ENCODE measurements at regions not wholly inside any gene's neighbourhood (a gene's known extent, or its start where the extent isn't known, plus 50 kb on each side); places are given as distances from the start of the nearest gene placed in this dataset.

DNA sequence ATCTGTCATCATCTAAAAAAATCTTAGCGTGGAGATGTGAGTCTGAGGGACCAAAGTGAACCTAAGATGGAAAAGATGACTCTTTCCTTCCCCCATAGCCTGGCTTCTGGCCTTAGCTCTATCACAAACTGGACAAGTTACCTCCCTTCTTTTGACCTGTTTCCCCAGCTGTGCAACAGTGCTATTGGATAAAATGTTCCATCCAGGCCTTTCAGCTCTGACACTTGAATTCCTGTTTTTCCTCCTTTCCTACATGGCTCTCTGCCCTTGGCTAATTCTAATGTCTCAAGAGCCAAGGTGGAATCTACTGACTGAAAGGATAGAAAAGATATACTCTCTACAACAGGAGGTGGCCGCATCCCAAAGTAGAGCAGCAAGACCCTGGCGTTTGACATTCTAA lies 84.5 kb upstream of the ARHGEF9 start:
- Histone ChIP-seq H3K36me3 (replicated peaks in 1 of 2; ENCODE audit: control insufficient read depth in 1 of 2, insufficient read depth in 2 of 2, low read length in 2 of 2) (no peaks in the 10 kb centered on the region), H3K27ac (ENCODE audit: low read depth in 1 of 2, low read length in 2 of 2) (no peak overlapping the region), H3K27me3 (ENCODE audit: control insufficient read depth in 2 of 2, insufficient read depth in 2 of 2, low read length in 2 of 2) (no peaks in the 10 kb centered on the region), H3K4me3 (replicated peaks in 1 of 3; ENCODE audit: low read depth in 2 of 3, low read length in 3 of 3) (no peak overlapping the region), H3K9me3 (replicated peaks in 1 of 2; ENCODE audit: control insufficient read depth in 1 of 2, insufficient read depth in 1 of 2, low read length in 2 of 2) (peaks cover 14 to 18% of the 10 kb centered on the region in 2 donors), H3K4me2 (replicated peaks; ENCODE audit: extremely low read depth, low read length, poor library complexity, severe bottlenecking) (no peak overlapping the region), H2AFZ (ENCODE audit: insufficient read depth, low read depth, low read length, poor library complexity, severe bottlenecking) (no peak overlapping the region), H3K9ac (ENCODE audit: insufficient read depth, low read length, poor library complexity, severe bottlenecking) (no peak overlapping the region), H3K4me1 (ENCODE audit: control insufficient read depth in 1 of 2, insufficient read depth in 2 of 2, low read length in 2 of 2) (no peaks in the 10 kb centered on the region), H3K79me2 (ENCODE audit: insufficient read depth, low read length) (no peaks in the 10 kb centered on the region), H4K20me1 (ENCODE audit: insufficient read depth, low read length) (no peaks in the 10 kb centered on the region)
- no CpG with 5 or more reads among the region's 3 CpGs for WGBS (ENCODE audit: insufficient coverage)
- no peak for DNase-seq
- H3K27me3 Mint-ChIP-seq (ENCODE audit: low read depth in 3 of 3) = peaks cover 0 to 5% (median 0%) of the 10 kb centered on the region in 3 donors
- intact Hi-C loops (cut with micrococcal nuclease) = no loop called here
- H3K36me3 Mint-ChIP-seq = no peaks in the 10 kb centered on the region
- TF ChIP-seq, protein P1, sequence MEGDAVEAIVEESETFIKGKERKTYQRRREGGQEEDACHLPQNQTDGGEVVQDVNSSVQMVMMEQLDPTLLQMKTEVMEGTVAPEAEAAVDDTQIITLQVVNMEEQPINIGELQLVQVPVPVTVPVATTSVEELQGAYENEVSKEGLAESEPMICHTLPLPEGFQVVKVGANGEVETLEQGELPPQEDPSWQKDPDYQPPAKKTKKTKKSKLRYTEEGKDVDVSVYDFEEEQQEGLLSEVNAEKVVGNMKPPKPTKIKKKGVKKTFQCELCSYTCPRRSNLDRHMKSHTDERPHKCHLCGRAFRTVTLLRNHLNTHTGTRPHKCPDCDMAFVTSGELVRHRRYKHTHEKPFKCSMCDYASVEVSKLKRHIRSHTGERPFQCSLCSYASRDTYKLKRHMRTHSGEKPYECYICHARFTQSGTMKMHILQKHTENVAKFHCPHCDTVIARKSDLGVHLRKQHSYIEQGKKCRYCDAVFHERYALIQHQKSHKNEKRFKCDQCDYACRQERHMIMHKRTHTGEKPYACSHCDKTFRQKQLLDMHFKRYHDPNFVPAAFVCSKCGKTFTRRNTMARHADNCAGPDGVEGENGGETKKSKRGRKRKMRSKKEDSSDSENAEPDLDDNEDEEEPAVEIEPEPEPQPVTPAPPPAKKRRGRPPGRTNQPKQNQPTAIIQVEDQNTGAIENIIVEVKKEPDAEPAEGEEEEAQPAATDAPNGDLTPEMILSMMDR (IDR thresholded peaks at IDR 0.05) = no peak
- H3K9me3 Mint-ChIP-seq = peaks cover 4 to 16% (median 8%) of the 10 kb centered on the region in 7 donors
- H3K27ac Mint-ChIP-seq = no peak overlapping the region
- no peak overlapping the region for H3K4me3 Mint-ChIP-seq
- H3K4me1 Mint-ChIP-seq = no peaks in the 10 kb centered on the region

DNA sequence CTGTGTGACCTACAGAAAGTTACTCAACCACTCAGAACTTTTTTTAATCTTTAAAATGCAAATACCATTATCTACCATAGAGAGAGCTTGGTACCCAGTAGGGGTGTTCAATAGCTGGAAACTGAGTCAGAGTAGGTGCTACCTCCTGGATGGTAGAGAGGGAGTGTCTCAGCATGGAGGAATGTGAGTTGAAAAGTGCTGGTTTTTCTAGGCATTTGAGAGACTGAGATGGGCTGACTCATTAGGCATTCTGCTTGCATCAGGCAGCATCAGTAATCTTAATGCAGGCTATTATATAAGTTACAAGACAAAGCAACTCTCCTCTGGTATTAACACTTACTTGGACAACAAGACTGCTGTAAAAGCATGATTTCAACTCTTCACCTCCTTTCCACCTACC lies 70.9 kb upstream of the ARHGEF9 start:
- H3K9me3 Mint-ChIP-seq = peaks cover 0 to 7% (median 5%) of the 10 kb centered on the region in 7 donors
- Histone ChIP-seq H3K4me3 (replicated peaks in 1 of 3; ENCODE audit: low read depth in 2 of 3, low read length in 3 of 3) (no peak overlapping the region), H3K36me3 (replicated peaks in 1 of 2; ENCODE audit: control insufficient read depth in 1 of 2, insufficient read depth in 2 of 2, low read length in 2 of 2) (no peaks in the 10 kb centered on the region), H3K9me3 (replicated peaks in 1 of 2; ENCODE audit: control insufficient read depth in 1 of 2, insufficient read depth in 1 of 2, low read length in 2 of 2) (no peaks in the 10 kb centered on the region), H4K20me1 (ENCODE audit: insufficient read depth, low read length) (no peaks in the 10 kb centered on the region), H3K79me2 (ENCODE audit: insufficient read depth, low read length) (no peaks in the 10 kb centered on the region), H3K4me2 (replicated peaks; ENCODE audit: extremely low read depth, low read length, poor library complexity, severe bottlenecking) (no peak overlapping the region), H3K27ac (ENCODE audit: low read depth in 1 of 2, low read length in 2 of 2) (no peak overlapping the region), H3K9ac (ENCODE audit: insufficient read depth, low read length, poor library complexity, severe bottlenecking) (no peak overlapping the region), H3K4me1 (ENCODE audit: control insufficient read depth in 1 of 2, insufficient read depth in 2 of 2, low read length in 2 of 2) (no peaks in the 10 kb centered on the region), H3K27me3 (ENCODE audit: control insufficient read depth in 2 of 2, insufficient read depth in 2 of 2, low read length in 2 of 2) (no peaks in the 10 kb centered on the region), H2AFZ (ENCODE audit: insufficient read depth, low read depth, low read length, poor library complexity, severe bottlenecking) (no peak overlapping the region)
- no peak overlapping the region for H3K27ac Mint-ChIP-seq
- H3K27me3 Mint-ChIP-seq (ENCODE audit: low read depth in 3 of 3) = peaks cover 0 to 2% (median 2%) of the 10 kb centered on the region in 3 donors
- no peak for DNase-seq
- no peak overlapping the region for H3K4me3 Mint-ChIP-seq
- intact Hi-C loops (cut with micrococcal nuclease) = no loop called here
- TF ChIP-seq, protein P1 (IDR thresholded peaks at IDR 0.05) = no peak
- no peaks in the 10 kb centered on the region for H3K36me3 Mint-ChIP-seq
- no peaks in the 10 kb centered on the region for H3K4me1 Mint-ChIP-seq

Data from CD14-positive monocyte (primary cell).